Fibroblast of lung (primary cell): ENCODE measurements at regions not wholly inside any gene's neighbourhood (a gene's known extent, or its start where the extent isn't known, plus 50 kb on each side); places are given as distances from the start of the nearest gene placed in this dataset.
A peak's percentile ranks its signal among the peaks of the same experiment; 100 is the strongest.

Experiments used
- DNase-seq, 2 donors: peaks; one replicate each; pipeline versions ENCODE4 v3.0.0 to v3.0.0-alpha.2; 2010; ENCODE audit warnings: low read depth in 2 of 2
- H2AFZ ChIP-seq: 2 replicates; pipeline ENCODE4 v1.5.1; 2012; ENCODE audit warnings: low read length, control low read depth, inconsistent platforms
- H3K27ac ChIP-seq: 2 replicates; pipeline ENCODE4 v1.5.1; 2011; ENCODE audit warnings: low read length, control low read depth; ENCODE audit not compliant: insufficient read depth
- H3K27me3 ChIP-seq: 2 replicates; pipeline ENCODE4 v1.5.1; 2011; ENCODE audit warnings: mild to moderate bottlenecking, low read length; ENCODE audit not compliant: control insufficient read depth, insufficient read depth
- H3K36me3 ChIP-seq: 2 replicates; pipeline ENCODE4 v1.5.1; 2011; ENCODE audit warnings: low read length; ENCODE audit not compliant: control insufficient read depth, insufficient read depth
- H3K4me1 ChIP-seq: 2 replicates; pipeline ENCODE4 v1.5.1; 2011; ENCODE audit warnings: low read length; ENCODE audit not compliant: control insufficient read depth, insufficient read depth; ENCODE audit errors: extremely low read depth
- H3K4me2 ChIP-seq: 2 replicates; pipeline ENCODE4 v1.5.1; 2011; ENCODE audit warnings: low read length, control low read depth; ENCODE audit not compliant: insufficient read depth; ENCODE audit errors: extremely low read depth
- H3K4me3 ChIP-seq, 4 experiments: fragments of 200-600 bp in 1 of 4; sonication (generic) in 1 of 4; replicated peaks in 1 of 4; 2 replicates each; pipeline ENCODE4 v1.5.1; 2011 to 2016; ENCODE audit warnings: low read length in 4 of 4, low read depth in 3 of 4, mild to moderate bottlenecking in 3 of 4, control low read depth in 2 of 4, inconsistent platforms in 1 of 4, mixed read lengths in 1 of 4; ENCODE audit not compliant: insufficient read depth in 1 of 4; ENCODE audit errors: control extremely low read depth in 1 of 4
- H3K79me2 ChIP-seq: 2 replicates; pipeline ENCODE4 v1.5.1; 2012; ENCODE audit warnings: mild to moderate bottlenecking, low read length, inconsistent platforms; ENCODE audit not compliant: control insufficient read depth, insufficient read depth
- H3K9ac ChIP-seq: 2 replicates; pipeline ENCODE4 v1.5.1; 2011; ENCODE audit warnings: mild to moderate bottlenecking, low read length, control low read depth; ENCODE audit not compliant: insufficient read depth
- H3K9me3 ChIP-seq: 2 replicates; pipeline ENCODE4 v1.5.1; 2012; ENCODE audit warnings: low read depth, low read length; ENCODE audit not compliant: control insufficient read depth, insufficient read depth
- H4K20me1 ChIP-seq: 2 replicates; pipeline ENCODE4 v1.5.1; 2011; ENCODE audit warnings: low read length; ENCODE audit not compliant: control insufficient read depth, insufficient read depth; ENCODE audit errors: extremely low read depth
- EZH2 ChIP-seq: IDR thresholded peaks from 2 replicates; pipeline ENCODE4 v1.5.1; 2012; ENCODE audit warnings: low read length, control low read depth, mild to moderate bottlenecking; ENCODE audit errors: missing control alignments
- TF ChIP-seq, protein P1 (sequence below), 2 donors: IDR thresholded peaks in 1 of 2; conservative IDR thresholded peaks in 1 of 2; 1 replicate in 1 of 2; 2 replicates in 1 of 2; pipeline ENCODE4 v1.5.1; 2011 to 2012; ENCODE audit warnings: low read length in 2 of 2, control low read depth in 1 of 2, inconsistent platforms in 1 of 2, low read depth in 1 of 2, mild to moderate bottlenecking in 1 of 2

DNA sequence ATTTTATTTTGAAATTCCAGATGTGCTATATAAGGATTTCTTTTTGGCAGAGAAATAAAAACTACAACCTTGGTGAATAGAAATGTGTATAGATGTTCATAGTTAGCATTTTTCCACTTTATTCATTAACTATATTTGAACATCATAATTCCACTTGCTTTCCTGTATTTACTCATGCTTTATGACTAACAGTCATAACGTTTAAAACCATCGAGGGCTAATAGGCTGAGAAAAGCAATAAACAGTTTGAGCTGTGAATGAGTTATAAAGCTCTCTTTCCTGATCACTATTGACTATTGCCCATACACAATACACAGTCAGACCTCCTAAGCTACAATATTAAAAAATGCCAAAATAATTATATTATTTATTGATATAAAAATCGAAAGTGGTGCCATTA lies 502.1 kb upstream of the RASGRP1 start:
- Histone ChIP-seq H3K9ac (no peak overlapping the region), H3K27me3 (no peaks in the 10 kb centered on the region), H3K4me1 (no peaks in the 10 kb centered on the region), H2AFZ (no peak overlapping the region), H3K79me2 (no peaks in the 10 kb centered on the region), H3K4me2 (no peak overlapping the region), H3K27ac (no peak overlapping the region), H3K9me3 (no peaks in the 10 kb centered on the region), H4K20me1 (no peaks in the 10 kb centered on the region), H3K36me3 (no peaks in the 10 kb centered on the region), H3K4me3 (no peak overlapping the region)
- no peak for TF ChIP-seq EZH2
- TF ChIP-seq, protein P1, sequence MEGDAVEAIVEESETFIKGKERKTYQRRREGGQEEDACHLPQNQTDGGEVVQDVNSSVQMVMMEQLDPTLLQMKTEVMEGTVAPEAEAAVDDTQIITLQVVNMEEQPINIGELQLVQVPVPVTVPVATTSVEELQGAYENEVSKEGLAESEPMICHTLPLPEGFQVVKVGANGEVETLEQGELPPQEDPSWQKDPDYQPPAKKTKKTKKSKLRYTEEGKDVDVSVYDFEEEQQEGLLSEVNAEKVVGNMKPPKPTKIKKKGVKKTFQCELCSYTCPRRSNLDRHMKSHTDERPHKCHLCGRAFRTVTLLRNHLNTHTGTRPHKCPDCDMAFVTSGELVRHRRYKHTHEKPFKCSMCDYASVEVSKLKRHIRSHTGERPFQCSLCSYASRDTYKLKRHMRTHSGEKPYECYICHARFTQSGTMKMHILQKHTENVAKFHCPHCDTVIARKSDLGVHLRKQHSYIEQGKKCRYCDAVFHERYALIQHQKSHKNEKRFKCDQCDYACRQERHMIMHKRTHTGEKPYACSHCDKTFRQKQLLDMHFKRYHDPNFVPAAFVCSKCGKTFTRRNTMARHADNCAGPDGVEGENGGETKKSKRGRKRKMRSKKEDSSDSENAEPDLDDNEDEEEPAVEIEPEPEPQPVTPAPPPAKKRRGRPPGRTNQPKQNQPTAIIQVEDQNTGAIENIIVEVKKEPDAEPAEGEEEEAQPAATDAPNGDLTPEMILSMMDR (conservative IDR thresholded peaks at IDR 0.05 in 1 of 2, IDR thresholded peaks at IDR 0.05 in 1 of 2; ENCODE audit: low read depth in 1 of 2, low read length in 2 of 2) = no peak
- DNase-seq = no peak

DNA sequence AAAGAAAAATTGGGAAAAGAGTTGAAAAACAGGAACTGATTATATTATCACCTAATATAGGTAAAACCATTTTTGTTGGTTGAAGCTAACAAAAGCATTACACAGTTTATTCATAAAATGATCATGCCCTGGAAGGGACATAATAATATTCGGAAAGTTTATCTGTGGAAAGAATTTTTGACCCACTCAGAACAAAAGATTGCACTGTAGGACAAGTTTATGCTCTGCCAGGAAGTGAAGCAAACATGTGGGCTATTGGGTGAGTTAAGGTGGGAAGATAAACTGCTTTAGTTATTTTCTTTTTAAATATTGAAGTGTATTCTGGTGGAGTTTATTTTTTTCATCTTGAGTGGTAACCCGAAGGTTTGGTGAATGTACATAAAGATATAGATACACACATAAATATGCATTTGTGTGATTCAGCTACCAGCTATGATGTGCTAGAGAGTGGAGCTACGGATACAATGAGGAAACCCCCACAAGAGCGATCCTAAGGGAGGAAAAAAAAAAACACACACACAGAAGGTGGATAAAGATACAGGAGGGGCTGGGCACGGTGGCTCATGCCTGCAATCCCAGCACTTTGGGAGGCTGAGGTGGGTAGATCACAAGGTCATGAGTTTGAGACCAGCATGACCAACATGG lies 506.4 kb upstream of the THBS1 start:
- TF ChIP-seq, protein P1 (conservative IDR thresholded peaks at IDR 0.05 in 1 of 2, IDR thresholded peaks at IDR 0.05 in 1 of 2; ENCODE audit: low read depth in 1 of 2, low read length in 2 of 2) = no peak
- TF ChIP-seq EZH2 = no peak
- Histone ChIP-seq H3K4me3 (no peak overlapping the region), H3K4me2 (no peak overlapping the region), H3K27me3 (no peaks in the 10 kb centered on the region), H3K9ac (no peak overlapping the region), H3K79me2 (no peaks in the 10 kb centered on the region), H2AFZ (no peak overlapping the region), H4K20me1 (no peaks in the 10 kb centered on the region), H3K4me1 (peaks cover 3% of the 10 kb centered on the region), H3K9me3 (no peaks in the 10 kb centered on the region), H3K36me3 (no peaks in the 10 kb centered on the region), H3K27ac (no peak overlapping the region)
- DNase-seq = peak in 1 of 2 donors; percentile 15

DNA sequence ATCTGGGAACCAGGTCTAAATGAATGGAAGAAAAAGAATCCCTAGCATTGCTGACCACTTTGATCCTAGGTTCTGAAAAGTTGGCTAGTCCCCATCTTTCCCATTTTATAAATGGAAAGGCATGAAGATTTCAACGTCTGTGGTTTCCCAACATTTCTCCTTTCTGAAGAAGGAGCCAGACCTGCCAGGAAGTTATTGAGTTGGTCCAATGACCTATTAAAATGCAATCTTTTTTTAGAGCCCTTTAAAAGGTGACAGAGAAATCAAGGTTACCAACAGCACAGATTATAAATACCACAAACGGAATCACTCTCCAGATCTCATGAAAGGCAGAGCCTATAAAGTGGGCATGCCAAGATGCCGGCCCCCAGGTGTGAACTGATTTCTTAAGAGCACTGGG lies 505.6 kb upstream of the THBS1 start:
- peak in 1 of 2 donors; percentile 91 for DNase-seq
- Histone ChIP-seq H4K20me1 (no peaks in the 10 kb centered on the region), H3K79me2 (no peaks in the 10 kb centered on the region), H3K36me3 (no peaks in the 10 kb centered on the region), H3K4me1 (peaks cover 5% of the 10 kb centered on the region), H2AFZ (no peak overlapping the region), H3K27me3 (no peaks in the 10 kb centered on the region), H3K9me3 (no peaks in the 10 kb centered on the region), H3K4me3 (no peak overlapping the region), H3K4me2 (no peak overlapping the region), H3K27ac (no peak overlapping the region), H3K9ac (no peak overlapping the region)
- no peak for TF ChIP-seq EZH2
- TF ChIP-seq, protein P1 (conservative IDR thresholded peaks at IDR 0.05 in 1 of 2, IDR thresholded peaks at IDR 0.05 in 1 of 2; ENCODE audit: low read depth in 1 of 2, low read length in 2 of 2) = no peak
